Glutamatergic neuron (in vitro differentiated cells): ENCODE measurements at regions not wholly inside any gene's neighbourhood (a gene's known extent, or its start where the extent isn't known, plus 50 kb on each side); places are given as distances from the start of the nearest gene placed in this dataset.

Experiments used
- DNase-seq: peaks from one replicate; pipeline ENCODE4 v3.0.0; 2022
- H3K27ac Mint-ChIP-seq: one replicate; pipeline ENCODE4 v1.8.0; 2020; ENCODE audit warnings: mild to moderate bottlenecking, mixed read lengths, inconsistent platforms; ENCODE audit not compliant: unreplicated experiment
- H3K27me3 Mint-ChIP-seq: one replicate; pipeline ENCODE4 v1.8.0; 2020; ENCODE audit warnings: mild to moderate bottlenecking, moderate library complexity, mixed read lengths, inconsistent platforms; ENCODE audit not compliant: unreplicated experiment
- H3K36me3 Mint-ChIP-seq: one replicate; pipeline ENCODE4 v1.8.0; 2020; ENCODE audit warnings: mild to moderate bottlenecking, mixed read lengths, inconsistent platforms; ENCODE audit not compliant: unreplicated experiment
- H3K4me1 Mint-ChIP-seq: one replicate; pipeline ENCODE4 v1.8.0; 2020; ENCODE audit warnings: mild to moderate bottlenecking, low read depth, mixed read lengths, inconsistent platforms; ENCODE audit not compliant: unreplicated experiment
- H3K4me3 Mint-ChIP-seq: one replicate; pipeline ENCODE4 v1.8.0; 2020; ENCODE audit warnings: mild to moderate bottlenecking, mixed read lengths, inconsistent platforms; ENCODE audit not compliant: unreplicated experiment
- H3K9me3 Mint-ChIP-seq: one replicate; pipeline ENCODE4 v1.8.0; 2020; ENCODE audit warnings: mild to moderate bottlenecking, moderate library complexity, mixed read lengths, inconsistent platforms; ENCODE audit not compliant: unreplicated experiment
- TF ChIP-seq, protein P1 (sequence below): fragments of 200-600 bp; sonication (generic); IDR thresholded peaks from one replicate; pipeline ENCODE4 v1.5.0; 2021; ENCODE audit not compliant: partially characterized antibody, unreplicated experiment

GRCh38 chr6:169388395-169389166 is 134.9 kb upstream of the THBS2 start:
- H3K36me3 Mint-ChIP-seq: peaks cover 6% of the 10 kb centered on the region
- no peak overlapping the region for H3K4me3 Mint-ChIP-seq
- H3K4me1 Mint-ChIP-seq: no peaks in the 10 kb centered on the region
- H3K27me3 Mint-ChIP-seq: peaks cover 3% of the 10 kb centered on the region
- peaks cover 5% of the 10 kb centered on the region for H3K9me3 Mint-ChIP-seq
- DNase-seq: no peak
- H3K27ac Mint-ChIP-seq: no peak overlapping the region
- TF ChIP-seq, protein P1, sequence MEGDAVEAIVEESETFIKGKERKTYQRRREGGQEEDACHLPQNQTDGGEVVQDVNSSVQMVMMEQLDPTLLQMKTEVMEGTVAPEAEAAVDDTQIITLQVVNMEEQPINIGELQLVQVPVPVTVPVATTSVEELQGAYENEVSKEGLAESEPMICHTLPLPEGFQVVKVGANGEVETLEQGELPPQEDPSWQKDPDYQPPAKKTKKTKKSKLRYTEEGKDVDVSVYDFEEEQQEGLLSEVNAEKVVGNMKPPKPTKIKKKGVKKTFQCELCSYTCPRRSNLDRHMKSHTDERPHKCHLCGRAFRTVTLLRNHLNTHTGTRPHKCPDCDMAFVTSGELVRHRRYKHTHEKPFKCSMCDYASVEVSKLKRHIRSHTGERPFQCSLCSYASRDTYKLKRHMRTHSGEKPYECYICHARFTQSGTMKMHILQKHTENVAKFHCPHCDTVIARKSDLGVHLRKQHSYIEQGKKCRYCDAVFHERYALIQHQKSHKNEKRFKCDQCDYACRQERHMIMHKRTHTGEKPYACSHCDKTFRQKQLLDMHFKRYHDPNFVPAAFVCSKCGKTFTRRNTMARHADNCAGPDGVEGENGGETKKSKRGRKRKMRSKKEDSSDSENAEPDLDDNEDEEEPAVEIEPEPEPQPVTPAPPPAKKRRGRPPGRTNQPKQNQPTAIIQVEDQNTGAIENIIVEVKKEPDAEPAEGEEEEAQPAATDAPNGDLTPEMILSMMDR: no peak

- Mint-ChIP-seq H3K4me1 (no peaks in the 10 kb centered on the region), H3K27me3 (peaks cover 3% of the 10 kb centered on the region), H3K4me3 (no peak overlapping the region), H3K36me3 (peaks cover 6% of the 10 kb centered on the region), H3K27ac (no peak overlapping the region), H3K9me3 (peaks cover 5% of the 10 kb centered on the region)
- TF ChIP-seq, protein P1: no peak
- DNase-seq: no peak
These were observed 134.2 kb upstream of the THBS2 start for GRCh38 chr6:169387809-169388383.

DNA sequence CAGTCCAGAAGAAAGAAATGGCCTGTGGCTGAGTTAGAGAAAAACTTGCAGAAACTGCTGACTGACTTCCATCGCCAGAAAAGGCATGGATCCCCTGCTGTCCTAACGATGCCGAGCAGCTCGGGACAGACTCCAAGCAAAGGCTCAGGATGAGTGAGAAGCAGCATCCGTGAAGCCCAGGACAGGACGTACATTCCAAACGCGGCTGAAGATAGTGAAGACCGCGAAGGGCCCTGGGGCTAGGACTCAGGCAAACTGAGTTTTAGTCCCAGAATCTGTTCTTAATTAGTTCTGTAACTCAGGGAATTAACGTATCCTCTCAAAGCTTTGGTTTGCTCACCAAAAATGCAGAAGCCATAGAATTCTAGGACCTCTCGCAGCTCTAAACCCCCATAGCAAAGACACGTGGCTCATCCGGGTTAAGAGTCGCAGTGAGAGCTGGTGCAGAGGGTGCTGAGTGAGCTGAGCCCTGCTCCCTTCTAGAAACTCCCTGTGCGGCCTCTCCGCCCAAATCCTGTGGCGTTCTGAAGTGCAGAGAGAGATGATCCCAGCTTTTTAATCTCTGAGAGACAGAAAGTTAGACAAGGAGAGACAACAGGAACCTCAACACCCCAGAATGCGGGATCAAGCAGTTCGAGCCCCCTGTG is 132.9 kb upstream of the THBS2 start:
- TF ChIP-seq, protein P1: no peak
- no peak overlapping the region for H3K27ac Mint-ChIP-seq

GRCh38 chr6:169385237-169385880 is 131.7 kb upstream of the THBS2 start:
- Mint-ChIP-seq H3K36me3 (peaks cover 6% of the 10 kb centered on the region), H3K27ac (no peak overlapping the region), H3K9me3 (peaks cover 2% of the 10 kb centered on the region), H3K27me3 (peaks cover 3% of the 10 kb centered on the region), H3K4me1 (no peaks in the 10 kb centered on the region), H3K4me3 (no peak overlapping the region)
- DNase-seq: no peak
- TF ChIP-seq, protein P1: no peak

More for the DNA sequence above, 132.9 kb upstream of the THBS2 start:
- peaks cover 3% of the 10 kb centered on the region for H3K27me3 Mint-ChIP-seq
- no peaks in the 10 kb centered on the region for H3K4me1 Mint-ChIP-seq
- peaks cover 2% of the 10 kb centered on the region for H3K9me3 Mint-ChIP-seq
- peaks cover 6% of the 10 kb centered on the region for H3K36me3 Mint-ChIP-seq
- H3K4me3 Mint-ChIP-seq: no peak overlapping the region
- no peak for DNase-seq
